Hepatocyte (in vitro differentiated cells): ENCODE measurements at regions not wholly inside any gene's neighbourhood (a gene's known extent, or its start where the extent isn't known, plus 50 kb on each side); places are given as distances from the start of the nearest gene placed in this dataset.

Experiments used
- DNase-seq: peaks from one replicate; pipeline ENCODE4 v3.0.0-alpha.2; 2016; ENCODE audit warnings: low spot score
- H2AFZ ChIP-seq: fragments of 200-600 bp; sonication (generic); 2 replicates; pipeline ENCODE4 v1.6.0; 2016; ENCODE audit warnings: antibody characterized with exemption, mild to moderate bottlenecking
- H3K27ac ChIP-seq: fragments of 200-600 bp; sonication (generic); 2 replicates; pipeline ENCODE4 v1.5.1; 2016; ENCODE audit warnings: mild to moderate bottlenecking
- H3K27me3 ChIP-seq: fragments of 200-600 bp; sonication (generic); 2 replicates; pipeline ENCODE4 v1.6.1; 2016
- H3K36me3 ChIP-seq: fragments of 200-600 bp; sonication (generic); replicated peaks from 2 replicates; pipeline ENCODE4 v1.5.1; 2016; ENCODE audit warnings: low read depth; ENCODE audit not compliant: insufficient read depth
- H3K4me1 ChIP-seq: fragments of 200-600 bp; sonication (generic); 2 replicates; pipeline ENCODE4 v1.5.1; 2016; ENCODE audit warnings: mild to moderate bottlenecking, moderate library complexity; ENCODE audit not compliant: insufficient read depth
- H3K4me2 ChIP-seq: fragments of 200-600 bp; sonication (generic); 2 replicates; pipeline ENCODE4 v1.6.0; 2016
- H3K4me3 ChIP-seq: fragments of 200-600 bp; sonication (generic); 2 replicates; pipeline ENCODE4 v1.5.1; 2016; ENCODE audit warnings: mild to moderate bottlenecking
- H3K79me2 ChIP-seq: fragments of 200-600 bp; sonication (generic); 2 replicates; pipeline ENCODE4 v1.6.0; 2017; ENCODE audit warnings: mild to moderate bottlenecking
- H3K9me2 ChIP-seq: fragments of 200-600 bp; sonication (generic); replicated peaks from 2 replicates; pipeline ENCODE4 v1.6.0; 2017; ENCODE audit warnings: mild to moderate bottlenecking; ENCODE audit not compliant: insufficient read depth
- H3K9me3 ChIP-seq: fragments of 200-600 bp; sonication (generic); 2 replicates; pipeline ENCODE4 v1.5.1; 2016; ENCODE audit warnings: low read depth, mild to moderate bottlenecking
- H4K20me1 ChIP-seq: fragments of 200-600 bp; sonication (generic); 2 replicates; pipeline ENCODE4 v1.6.0; 2016; ENCODE audit warnings: mild to moderate bottlenecking; ENCODE audit not compliant: insufficient read depth, poor library complexity, severe bottlenecking
- EZH2 ChIP-seq: fragments of 200-600 bp; sonication (generic); IDR thresholded peaks from 2 replicates; pipeline ENCODE4 v1.6.1; 2016; ENCODE audit warnings: antibody characterized with exemption, mild to moderate bottlenecking, borderline replicate concordance
- EZH2phosphoT487 ChIP-seq: fragments of 200-600 bp; sonication (generic); IDR thresholded peaks from one replicate; pipeline ENCODE4 v1.6.1; 2018; ENCODE audit warnings: antibody characterized with exemption, mild to moderate bottlenecking, low read depth, moderate library complexity; ENCODE audit not compliant: unreplicated experiment, severe bottlenecking
- WGBS: methylation state at CpG from one replicate; pipeline ENCODE4 v1.1.6; 2016; ENCODE audit warnings: low lambda C conversion rate; ENCODE audit errors: missing lambda C conversion rate; 5-methylcytosine and 5-hydroxymethylcytosine counted together
- TF ChIP-seq, protein P1 (sequence below): fragments of 200-600 bp; sonication (generic); IDR thresholded peaks from 2 replicates; pipeline ENCODE4 v1.5.1; 2016; ENCODE audit warnings: antibody characterized with exemption, mild to moderate bottlenecking; ENCODE audit not compliant: poor library complexity

GRCh38 chr5:87751824-87752223 lies 339.1 kb upstream of the CCNH start:
- Histone ChIP-seq H3K27ac (no peak overlapping the region), H3K9me3 (no peaks in the 10 kb centered on the region), H3K27me3 (no peaks in the 10 kb centered on the region), H2AFZ (no peak overlapping the region), H3K9me2 (no peaks in the 10 kb centered on the region), H4K20me1 (no peaks in the 10 kb centered on the region), H3K4me3 (no peak overlapping the region), H3K4me2 (no peak overlapping the region), H3K79me2 (no peaks in the 10 kb centered on the region), H3K4me1 (no peaks in the 10 kb centered on the region), H3K36me3 (no peaks in the 10 kb centered on the region)
- 94% methylated on average over 4 of the region's 4 CpGs for WGBS
- TF ChIP-seq, protein P1, sequence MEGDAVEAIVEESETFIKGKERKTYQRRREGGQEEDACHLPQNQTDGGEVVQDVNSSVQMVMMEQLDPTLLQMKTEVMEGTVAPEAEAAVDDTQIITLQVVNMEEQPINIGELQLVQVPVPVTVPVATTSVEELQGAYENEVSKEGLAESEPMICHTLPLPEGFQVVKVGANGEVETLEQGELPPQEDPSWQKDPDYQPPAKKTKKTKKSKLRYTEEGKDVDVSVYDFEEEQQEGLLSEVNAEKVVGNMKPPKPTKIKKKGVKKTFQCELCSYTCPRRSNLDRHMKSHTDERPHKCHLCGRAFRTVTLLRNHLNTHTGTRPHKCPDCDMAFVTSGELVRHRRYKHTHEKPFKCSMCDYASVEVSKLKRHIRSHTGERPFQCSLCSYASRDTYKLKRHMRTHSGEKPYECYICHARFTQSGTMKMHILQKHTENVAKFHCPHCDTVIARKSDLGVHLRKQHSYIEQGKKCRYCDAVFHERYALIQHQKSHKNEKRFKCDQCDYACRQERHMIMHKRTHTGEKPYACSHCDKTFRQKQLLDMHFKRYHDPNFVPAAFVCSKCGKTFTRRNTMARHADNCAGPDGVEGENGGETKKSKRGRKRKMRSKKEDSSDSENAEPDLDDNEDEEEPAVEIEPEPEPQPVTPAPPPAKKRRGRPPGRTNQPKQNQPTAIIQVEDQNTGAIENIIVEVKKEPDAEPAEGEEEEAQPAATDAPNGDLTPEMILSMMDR: no peak
- TF ChIP-seq EZH2 (no peak), EZH2phosphoT487 (no peak)
- DNase-seq: no peak

DNA sequence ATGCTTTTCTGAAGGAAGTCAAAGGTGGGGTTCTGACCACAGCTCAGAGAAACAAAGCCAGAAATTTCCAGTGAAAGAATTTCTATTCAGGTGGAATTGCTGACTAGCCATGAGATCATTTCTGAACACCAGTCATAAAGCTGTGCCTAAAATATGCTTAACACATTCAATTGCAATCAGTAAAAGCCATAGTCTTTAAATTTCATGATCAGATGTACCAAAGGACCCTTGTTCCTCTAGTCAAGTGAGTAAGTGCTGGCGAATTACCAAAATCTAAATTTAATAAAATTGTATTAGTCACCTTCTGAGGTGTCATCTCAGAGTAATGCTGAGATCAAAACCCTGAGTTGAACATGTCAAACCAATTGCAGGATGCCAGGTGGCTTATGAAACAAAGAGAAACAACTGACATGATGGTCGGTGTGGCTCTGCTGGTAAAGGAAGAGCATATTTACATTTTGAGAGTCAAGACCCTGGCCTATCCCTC lies 334.2 kb upstream of the CCNH start:
- no peaks in the 10 kb centered on the region for H4K20me1 ChIP-seq
- DNase-seq: no peak
- no peaks in the 10 kb centered on the region for H3K79me2 ChIP-seq
- no peaks in the 10 kb centered on the region for H3K27me3 ChIP-seq
- H3K4me3 ChIP-seq: no peak overlapping the region
- H3K36me3 ChIP-seq: no peaks in the 10 kb centered on the region
- H3K4me1 ChIP-seq: no peaks in the 10 kb centered on the region
- WGBS: 87% methylated on average over 2 of the region's 2 CpGs
- no peak overlapping the region for H3K27ac ChIP-seq
- TF ChIP-seq EZH2: no peak
- TF ChIP-seq, protein P1: no peak
- TF ChIP-seq EZH2phosphoT487: no peak
- no peak overlapping the region for H3K4me2 ChIP-seq
- H3K9me3 ChIP-seq: no peaks in the 10 kb centered on the region
- no peak overlapping the region for H2AFZ ChIP-seq
- H3K9me2 ChIP-seq: no peaks in the 10 kb centered on the region

DNA sequence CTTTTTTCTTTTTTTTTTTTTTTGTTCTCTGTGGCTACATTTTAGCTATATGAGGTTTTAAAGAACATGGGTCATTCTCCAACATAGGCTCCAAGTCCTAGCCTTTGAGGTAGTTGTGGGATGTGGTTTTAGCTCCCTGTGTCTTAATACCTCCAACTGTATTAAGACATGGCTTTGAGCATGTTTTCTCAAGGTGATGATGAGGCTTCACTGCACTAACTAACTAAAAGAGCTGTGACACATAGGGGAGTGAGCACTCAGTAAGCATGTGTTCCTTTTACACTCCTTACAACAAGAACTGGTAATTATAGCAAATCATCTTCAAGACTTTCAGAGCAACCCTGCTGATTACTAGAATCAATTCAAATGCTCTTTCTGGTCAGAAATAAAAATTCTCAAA lies 333.6 kb upstream of the CCNH start:
- Histone ChIP-seq H4K20me1 (no peaks in the 10 kb centered on the region), H2AFZ (no peak overlapping the region), H3K9me2 (no peaks in the 10 kb centered on the region), H3K4me1 (no peaks in the 10 kb centered on the region), H3K4me3 (no peak overlapping the region), H3K36me3 (no peaks in the 10 kb centered on the region), H3K27ac (no peak overlapping the region), H3K27me3 (no peaks in the 10 kb centered on the region), H3K9me3 (no peaks in the 10 kb centered on the region), H3K4me2 (no peak overlapping the region), H3K79me2 (no peaks in the 10 kb centered on the region)
- no peak for TF ChIP-seq EZH2phosphoT487
- TF ChIP-seq, protein P1: no peak
- TF ChIP-seq EZH2: no peak
- DNase-seq: no peak

DNA sequence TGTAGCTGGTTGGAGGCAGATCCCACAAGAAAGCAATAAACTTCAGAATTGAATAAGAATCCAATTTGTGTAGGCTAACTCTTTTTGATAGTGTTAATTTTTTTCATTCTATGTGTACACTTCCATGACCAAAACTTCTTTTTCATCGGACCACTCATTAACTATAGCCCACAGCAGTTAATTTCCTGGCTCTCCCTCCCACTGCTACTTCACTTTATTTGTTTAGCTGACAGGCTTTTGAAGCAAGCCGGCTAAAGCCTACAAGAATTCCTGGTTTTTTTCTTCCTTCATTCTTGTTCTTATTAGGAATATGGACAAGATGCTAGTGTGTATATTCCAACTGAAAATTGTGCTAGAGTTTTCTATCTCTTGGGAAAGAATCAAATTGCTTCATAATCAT lies 329.2 kb upstream of the CCNH start:
- Histone ChIP-seq H3K4me1 (no peaks in the 10 kb centered on the region), H3K79me2 (no peaks in the 10 kb centered on the region), H3K27me3 (no peaks in the 10 kb centered on the region), H3K4me3 (no peak overlapping the region), H3K4me2 (no peak overlapping the region), H2AFZ (no peak overlapping the region), H3K9me2 (no peaks in the 10 kb centered on the region), H3K27ac (no peak overlapping the region), H3K36me3 (no peaks in the 10 kb centered on the region), H4K20me1 (no peaks in the 10 kb centered on the region), H3K9me3 (no peaks in the 10 kb centered on the region)
- 13% methylated on average over 2 of the region's 2 CpGs for WGBS
- TF ChIP-seq, protein P1: no peak
- TF ChIP-seq EZH2phosphoT487: no peak
- TF ChIP-seq EZH2: no peak
- DNase-seq: no peak
